ENCODE measurements at regions not wholly inside any gene's neighbourhood (a gene's known extent, or its start where the extent isn't known, plus 50 kb on each side); places are given as distances from the start of the nearest gene placed in this dataset.

DNA sequence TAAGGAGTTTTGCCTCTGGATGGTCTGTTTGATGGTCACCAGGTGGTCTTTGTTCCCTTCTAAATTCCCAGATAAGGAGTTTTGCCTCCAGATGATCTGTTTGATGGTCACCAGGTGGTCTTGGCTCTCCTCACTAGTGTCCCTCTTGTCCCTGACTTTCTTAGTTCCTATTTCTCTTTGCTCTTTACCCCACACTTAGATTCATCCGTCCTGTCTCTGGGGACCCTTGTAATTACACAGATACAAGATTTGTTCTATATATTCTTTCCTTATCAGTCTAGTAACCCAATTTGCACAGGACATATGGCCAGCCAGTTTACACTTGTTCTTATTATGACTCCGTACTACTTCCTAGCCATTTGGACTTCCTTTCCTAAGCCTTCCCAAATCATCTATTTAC is 84.0 kb upstream of the B3GAT2 start:
- ATAC-seq (ENCODE audit: low read depth) = no peak
- H3K4me1 Mint-ChIP-seq = no peaks in the 10 kb centered on the region
- peaks cover 2% of the 10 kb centered on the region for H3K9me3 Mint-ChIP-seq
- H3K27ac Mint-ChIP-seq = no peak overlapping the region
- no peaks in the 10 kb centered on the region for H3K36me3 Mint-ChIP-seq
- no peak overlapping the region for H3K4me3 Mint-ChIP-seq
- peaks cover 6% of the 10 kb centered on the region for H3K27me3 Mint-ChIP-seq
- DNase-seq (ENCODE audit: low spot score in 2 of 2) = no peak

DNA sequence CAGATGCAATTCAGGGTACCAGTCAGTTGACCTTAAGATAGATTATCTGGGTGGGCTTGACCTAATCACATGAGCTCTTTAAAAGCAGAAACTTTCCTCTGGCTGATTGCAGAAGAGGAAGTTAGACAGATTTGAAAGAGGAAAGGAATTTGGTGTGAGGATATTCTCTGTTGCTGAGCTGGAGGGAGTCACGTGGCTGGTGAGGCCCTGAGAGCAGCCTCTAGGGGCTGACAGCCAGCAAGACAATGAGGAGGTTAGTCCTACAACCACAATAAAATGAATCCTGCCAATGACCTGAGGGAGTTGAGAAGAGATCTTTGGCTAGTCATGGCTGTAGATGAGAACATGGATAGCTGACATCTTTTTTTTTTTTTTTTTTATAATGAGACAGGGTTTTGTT is 87.0 kb upstream of the B3GAT2 start:
- DNase-seq (ENCODE audit: low spot score in 2 of 2) (no peak), ATAC-seq (ENCODE audit: low read depth) (no peak)
- no peak overlapping the region for H3K4me3 Mint-ChIP-seq
- no peaks in the 10 kb centered on the region for H3K36me3 Mint-ChIP-seq
- H3K4me1 Mint-ChIP-seq = no peaks in the 10 kb centered on the region
- H3K9me3 Mint-ChIP-seq = no peaks in the 10 kb centered on the region
- no peaks in the 10 kb centered on the region for H3K27me3 Mint-ChIP-seq
- H3K27ac Mint-ChIP-seq = no peak overlapping the region

DNA sequence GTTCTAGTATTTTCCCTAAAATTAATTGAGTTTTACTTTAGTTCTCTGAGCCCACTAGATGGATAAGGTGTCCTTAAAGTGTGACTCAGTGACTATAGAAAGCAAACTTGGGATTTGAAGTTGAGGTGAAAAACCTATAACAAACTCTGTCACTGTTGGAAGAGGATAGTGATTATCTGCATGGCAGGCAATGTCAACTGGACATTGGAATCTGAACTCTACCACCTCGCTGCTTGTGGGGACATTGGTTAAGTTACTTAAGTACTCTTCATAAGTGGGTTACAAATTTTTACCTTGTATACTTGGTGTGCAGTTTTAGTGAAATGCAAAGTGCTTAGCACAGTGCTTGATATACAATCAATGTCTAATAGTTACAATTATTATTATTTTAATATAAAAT is 87.9 kb upstream of the B3GAT2 start:
- H3K4me3 Mint-ChIP-seq = no peak overlapping the region
- no peaks in the 10 kb centered on the region for H3K4me1 Mint-ChIP-seq
- H3K27ac Mint-ChIP-seq = no peak overlapping the region
- no peaks in the 10 kb centered on the region for H3K27me3 Mint-ChIP-seq
- DNase-seq (ENCODE audit: low spot score in 2 of 2) = no peak
- no peaks in the 10 kb centered on the region for H3K9me3 Mint-ChIP-seq
- no peaks in the 10 kb centered on the region for H3K36me3 Mint-ChIP-seq
- ATAC-seq (ENCODE audit: low read depth) = no peak

DNA sequence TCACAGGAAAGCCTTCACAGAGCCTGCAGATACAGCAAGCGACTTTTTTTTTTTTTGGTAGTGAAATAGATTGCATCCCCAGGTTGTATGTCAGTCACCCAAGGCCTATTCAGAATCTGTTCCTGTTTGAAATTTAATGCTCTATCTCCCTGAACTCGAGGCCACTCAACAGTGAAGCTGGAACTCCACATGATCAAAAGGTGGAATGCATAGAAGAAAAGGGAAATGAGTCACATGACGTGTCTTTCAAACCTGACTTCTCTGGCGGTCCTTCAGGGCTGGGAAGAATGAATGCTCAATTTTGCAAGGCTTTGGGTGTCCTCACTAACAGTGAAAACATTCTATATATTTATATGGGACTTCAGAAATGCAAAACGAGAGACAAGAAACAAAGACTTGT is 88.4 kb upstream of the B3GAT2 start:
- ATAC-seq (ENCODE audit: low read depth) (no peak), DNase-seq (ENCODE audit: low spot score in 2 of 2) (no peak)
- no peaks in the 10 kb centered on the region for H3K4me1 Mint-ChIP-seq
- no peaks in the 10 kb centered on the region for H3K27me3 Mint-ChIP-seq
- no peak overlapping the region for H3K4me3 Mint-ChIP-seq
- H3K36me3 Mint-ChIP-seq = no peaks in the 10 kb centered on the region
- H3K9me3 Mint-ChIP-seq = no peaks in the 10 kb centered on the region
- H3K27ac Mint-ChIP-seq = no peak overlapping the region

DNA sequence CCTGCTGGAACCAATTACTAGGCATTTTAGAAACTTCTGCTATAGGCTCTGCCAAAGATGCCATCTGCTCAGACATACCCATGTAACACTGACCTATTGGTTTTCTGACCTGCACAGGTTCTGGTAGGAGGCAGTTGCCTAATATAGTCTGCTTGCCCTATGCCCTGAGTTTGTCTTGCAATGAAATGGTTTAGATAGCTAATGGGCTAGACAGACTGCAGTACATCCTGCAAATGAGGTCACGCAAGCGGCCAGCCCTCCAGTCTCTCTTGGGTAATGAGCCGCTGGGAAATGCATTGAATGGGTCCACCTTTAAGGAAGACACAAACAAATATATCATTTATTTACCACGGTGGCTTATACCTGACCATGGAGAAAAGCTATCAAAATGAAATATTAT is 90.6 kb upstream of the B3GAT2 start:
- Mint-ChIP-seq H3K4me3 (no peak overlapping the region), H3K27me3 (no peaks in the 10 kb centered on the region), H3K27ac (no peak overlapping the region), H3K36me3 (no peaks in the 10 kb centered on the region), H3K9me3 (no peaks in the 10 kb centered on the region), H3K4me1 (no peaks in the 10 kb centered on the region)
- DNase-seq (ENCODE audit: low spot score in 2 of 2) = no peak
- no peak for ATAC-seq (ENCODE audit: low read depth)

DNA sequence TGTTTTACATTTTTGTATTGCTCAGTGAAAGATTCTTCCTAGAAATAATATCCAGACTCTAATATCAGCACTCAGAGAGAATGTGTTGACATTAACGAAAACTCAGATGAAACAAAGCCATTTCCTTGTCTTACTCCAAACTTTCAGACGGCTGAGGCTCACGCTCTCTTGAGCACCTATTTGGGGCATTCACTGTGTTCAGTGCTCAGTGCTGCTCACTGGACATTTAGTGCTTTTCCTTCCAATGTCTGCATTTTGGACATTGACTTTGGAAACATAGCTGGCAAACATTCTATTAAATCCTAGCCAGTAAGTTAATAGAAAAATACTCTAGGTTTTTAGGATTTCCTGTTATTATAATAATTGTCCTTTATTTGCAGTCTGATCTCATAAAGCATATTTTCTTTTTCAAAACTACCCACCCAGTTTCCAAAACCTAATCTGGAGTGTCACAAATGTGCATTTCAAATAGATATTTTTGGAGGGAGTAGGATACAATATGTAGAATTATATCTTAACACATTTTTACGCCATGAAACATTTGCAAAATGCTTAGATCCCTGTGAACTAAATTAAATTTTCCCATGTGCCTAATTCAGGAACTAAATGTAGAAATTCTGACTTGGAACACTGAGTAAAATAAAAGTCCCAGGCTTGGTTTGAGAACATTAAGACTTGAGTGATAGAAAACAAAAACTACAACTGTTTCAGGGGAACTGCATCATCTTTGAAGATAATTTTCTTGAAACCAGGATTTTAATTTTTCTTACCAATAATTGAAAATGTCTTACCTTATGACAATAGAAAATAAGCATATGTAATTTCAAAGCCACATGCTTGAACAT is 91.7 kb upstream of the B3GAT2 start:
- no peak for ATAC-seq (ENCODE audit: low read depth)
- no peaks in the 10 kb centered on the region for H3K4me1 Mint-ChIP-seq
- DNase-seq (ENCODE audit: low spot score in 2 of 2) = no peak
- no peaks in the 10 kb centered on the region for H3K9me3 Mint-ChIP-seq
- H3K4me3 Mint-ChIP-seq = no peak overlapping the region
- H3K36me3 Mint-ChIP-seq = no peaks in the 10 kb centered on the region
- no peaks in the 10 kb centered on the region for H3K27me3 Mint-ChIP-seq
- H3K27ac Mint-ChIP-seq = no peak overlapping the region

DNA sequence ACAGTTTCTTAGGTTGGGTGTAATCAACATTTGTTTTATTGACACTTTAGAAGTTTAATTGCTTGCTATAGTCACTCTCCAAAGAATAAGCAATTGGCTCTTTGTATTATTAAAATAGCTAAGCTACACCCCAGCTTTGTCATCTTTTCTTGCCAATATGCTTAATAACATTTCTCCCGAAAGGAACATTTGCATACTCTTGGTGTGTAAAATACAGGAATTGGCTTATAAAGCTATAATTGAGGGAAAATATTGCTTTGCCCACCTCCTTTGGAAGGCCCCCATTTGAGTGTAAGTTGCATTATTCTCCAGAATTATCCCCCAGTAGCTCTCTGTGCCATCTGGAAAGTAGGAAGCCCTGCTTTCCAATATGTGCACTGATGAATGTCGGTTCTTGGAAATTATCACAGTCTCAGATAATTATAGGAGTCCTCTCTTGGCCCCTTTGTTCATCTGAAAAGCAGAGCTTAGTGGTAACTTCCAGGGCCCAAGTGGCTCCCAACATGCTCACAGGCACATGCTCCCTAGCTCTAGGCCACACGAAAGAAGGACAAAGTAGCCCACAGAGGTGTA is 92.4 kb upstream of the B3GAT2 start:
- ATAC-seq (ENCODE audit: low read depth) (no peak), DNase-seq (ENCODE audit: low spot score in 2 of 2) (no peak)
- Mint-ChIP-seq H3K4me1 (no peaks in the 10 kb centered on the region), H3K27me3 (no peaks in the 10 kb centered on the region), H3K27ac (no peak overlapping the region), H3K36me3 (no peaks in the 10 kb centered on the region), H3K9me3 (no peaks in the 10 kb centered on the region), H3K4me3 (no peak overlapping the region)

DNA sequence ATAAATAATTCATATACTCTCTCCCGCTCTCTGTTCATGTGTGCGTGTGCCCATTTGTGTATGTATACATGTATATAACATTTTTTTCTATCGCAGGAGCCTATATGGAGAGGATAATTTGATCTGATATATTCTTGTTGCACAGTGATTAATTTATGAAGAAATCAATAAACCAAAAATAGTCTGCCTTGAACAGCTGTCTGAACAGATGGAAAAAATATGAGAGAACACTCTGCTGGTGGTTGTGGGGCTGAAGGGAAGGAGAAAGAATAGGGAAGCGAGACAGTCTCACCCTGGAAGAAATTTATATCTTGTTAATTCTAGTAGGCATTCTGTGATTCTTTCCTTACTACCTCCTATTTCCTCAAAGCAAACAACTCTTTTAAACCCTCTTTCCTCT is 96.6 kb upstream of the B3GAT2 start:
- H3K9me3 Mint-ChIP-seq = no peaks in the 10 kb centered on the region
- H3K27ac Mint-ChIP-seq = no peak overlapping the region
- H3K4me1 Mint-ChIP-seq = no peaks in the 10 kb centered on the region
- H3K36me3 Mint-ChIP-seq = no peaks in the 10 kb centered on the region
- DNase-seq (ENCODE audit: low spot score in 2 of 2) (no peak), ATAC-seq (ENCODE audit: low read depth) (no peak)
- no peak overlapping the region for H3K4me3 Mint-ChIP-seq
- no peaks in the 10 kb centered on the region for H3K27me3 Mint-ChIP-seq

DNA sequence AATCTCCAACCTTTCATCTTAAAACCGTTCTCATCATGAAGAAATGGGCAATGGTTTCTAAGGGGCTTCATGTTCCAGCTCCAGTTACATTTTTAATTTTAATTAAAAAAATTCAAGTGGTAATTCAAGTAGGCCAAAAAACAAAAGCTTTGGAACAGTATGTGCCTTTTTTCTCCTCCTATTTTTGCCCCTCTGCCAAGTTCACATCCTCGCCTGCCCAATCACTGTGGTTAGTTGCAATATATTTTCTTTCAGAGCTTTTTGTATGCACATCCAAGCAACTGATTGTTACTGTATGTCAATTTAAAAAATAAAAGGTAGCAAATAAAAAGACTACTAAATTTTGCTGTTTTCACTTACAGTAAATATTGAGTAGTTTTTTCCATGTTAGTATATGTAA is 99.8 kb upstream of the B3GAT2 start:
- no peaks in the 10 kb centered on the region for H3K4me1 Mint-ChIP-seq
- no peaks in the 10 kb centered on the region for H3K36me3 Mint-ChIP-seq

DNA sequence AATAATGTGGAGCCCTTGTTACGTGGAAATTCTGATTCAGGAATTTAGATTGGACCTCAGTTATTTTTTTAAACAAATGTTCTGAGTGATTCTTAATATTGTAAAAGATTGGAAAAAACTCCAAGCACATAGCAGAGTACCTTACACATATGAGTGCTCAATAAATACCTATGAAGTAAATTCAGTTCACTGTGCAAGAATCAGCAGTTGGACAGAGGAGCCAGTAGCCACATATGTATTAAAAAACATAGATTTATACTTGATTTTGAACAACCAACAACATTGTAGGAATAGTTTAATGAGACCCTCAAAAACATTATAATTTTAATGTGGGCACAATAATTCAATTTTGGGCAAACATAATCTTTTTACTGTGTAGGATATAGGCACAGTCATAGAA is 109.3 kb upstream of the B3GAT2 start:
- Mint-ChIP-seq H3K27ac (no peak overlapping the region), H3K9me3 (peaks cover 3% of the 10 kb centered on the region), H3K27me3 (peaks cover 3% of the 10 kb centered on the region), H3K36me3 (no peaks in the 10 kb centered on the region), H3K4me1 (no peaks in the 10 kb centered on the region), H3K4me3 (no peak overlapping the region)
- ATAC-seq (ENCODE audit: low read depth) = no peak
- DNase-seq (ENCODE audit: low spot score in 2 of 2) = no peak

More for the DNA sequence above, 99.8 kb upstream of the B3GAT2 start:
- no peak for ATAC-seq (ENCODE audit: low read depth)
- no peak overlapping the region for H3K27ac Mint-ChIP-seq
- H3K9me3 Mint-ChIP-seq = no peaks in the 10 kb centered on the region
- H3K4me3 Mint-ChIP-seq = no peak overlapping the region
- DNase-seq (ENCODE audit: low spot score in 2 of 2) = no peak
- H3K27me3 Mint-ChIP-seq = peaks cover 1% of the 10 kb centered on the region

DNA sequence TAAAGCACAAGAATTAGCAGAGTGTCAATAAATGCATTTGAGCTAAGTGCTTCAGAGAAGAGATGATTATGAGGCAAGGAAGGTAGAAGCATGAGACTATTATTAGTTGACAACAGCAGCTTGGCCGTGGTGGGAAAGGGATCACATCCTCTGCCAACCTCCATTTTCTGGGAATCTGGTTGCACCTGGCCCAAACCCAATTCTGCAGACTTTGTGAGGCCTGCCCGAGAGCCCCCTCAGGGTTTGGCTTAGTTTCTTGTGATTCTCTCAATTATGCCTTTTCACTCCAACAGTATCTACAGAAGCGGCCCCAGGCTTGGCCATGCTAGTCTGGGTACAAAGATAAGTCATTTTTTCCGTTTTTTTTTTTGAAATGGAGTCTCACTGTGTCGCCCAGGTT is 111.0 kb upstream of the B3GAT2 start:
- Mint-ChIP-seq H3K27ac (no peak overlapping the region), H3K4me1 (no peaks in the 10 kb centered on the region), H3K27me3 (peaks cover 2% of the 10 kb centered on the region), H3K4me3 (no peak overlapping the region), H3K9me3 (peaks cover 3% of the 10 kb centered on the region), H3K36me3 (no peaks in the 10 kb centered on the region)
- DNase-seq (ENCODE audit: low spot score in 2 of 2) (no peak), ATAC-seq (ENCODE audit: low read depth) (no peak)

DNA sequence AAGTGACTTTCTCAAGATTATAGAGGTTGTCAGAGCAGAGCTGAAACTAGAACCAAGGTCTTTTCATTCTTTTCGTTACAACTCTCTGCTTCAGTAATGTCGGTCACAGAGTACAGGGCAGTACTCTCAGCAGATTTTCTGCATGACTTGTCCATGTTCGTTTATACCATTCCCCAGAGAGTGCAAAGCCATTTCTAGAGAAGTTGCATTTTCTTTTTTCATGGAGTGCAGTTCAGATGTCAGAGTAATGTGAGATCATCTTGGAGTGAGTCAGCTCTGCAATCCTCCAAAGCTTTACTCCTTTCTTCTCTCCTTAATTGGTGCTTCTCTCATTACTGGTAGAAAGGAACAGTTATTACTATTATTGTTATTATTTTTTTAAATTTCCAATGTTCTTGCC is 115.6 kb upstream of the B3GAT2 start:
- Mint-ChIP-seq H3K4me1 (no peaks in the 10 kb centered on the region), H3K9me3 (peaks cover 10% of the 10 kb centered on the region), H3K27me3 (peaks cover 8% of the 10 kb centered on the region), H3K27ac (no peak overlapping the region), H3K36me3 (peaks cover 2% of the 10 kb centered on the region), H3K4me3 (no peak overlapping the region)
- DNase-seq (ENCODE audit: low spot score in 2 of 2) (no peak), ATAC-seq (ENCODE audit: low read depth) (no peak)

DNA sequence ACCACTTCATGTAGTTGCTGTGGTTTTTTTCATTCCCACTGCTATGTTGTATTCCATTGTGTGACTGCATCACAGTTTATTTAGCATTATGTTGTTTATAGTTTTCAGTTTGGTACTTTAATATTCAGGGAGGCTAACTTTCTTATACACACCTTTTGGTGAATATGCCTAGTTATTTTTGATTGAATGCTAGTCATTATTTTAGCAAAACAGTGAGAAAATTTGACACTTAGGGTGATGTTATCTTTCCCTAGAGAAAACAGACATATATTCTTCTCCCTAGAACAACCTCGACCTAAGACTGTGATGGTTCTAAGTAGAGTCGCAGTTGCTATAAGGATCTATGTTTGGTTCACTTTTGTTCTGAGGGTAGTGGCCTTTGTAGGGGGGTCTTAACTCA is 120.8 kb upstream of the B3GAT2 start:
- ATAC-seq (ENCODE audit: low read depth) (no peak), DNase-seq (ENCODE audit: low spot score in 2 of 2) (no peak)
- Mint-ChIP-seq H3K4me3 (no peak overlapping the region), H3K27me3 (peaks cover 8% of the 10 kb centered on the region), H3K36me3 (peaks cover 2% of the 10 kb centered on the region), H3K27ac (no peak overlapping the region), H3K4me1 (no peaks in the 10 kb centered on the region), H3K9me3 (peaks cover 18% of the 10 kb centered on the region)

DNA sequence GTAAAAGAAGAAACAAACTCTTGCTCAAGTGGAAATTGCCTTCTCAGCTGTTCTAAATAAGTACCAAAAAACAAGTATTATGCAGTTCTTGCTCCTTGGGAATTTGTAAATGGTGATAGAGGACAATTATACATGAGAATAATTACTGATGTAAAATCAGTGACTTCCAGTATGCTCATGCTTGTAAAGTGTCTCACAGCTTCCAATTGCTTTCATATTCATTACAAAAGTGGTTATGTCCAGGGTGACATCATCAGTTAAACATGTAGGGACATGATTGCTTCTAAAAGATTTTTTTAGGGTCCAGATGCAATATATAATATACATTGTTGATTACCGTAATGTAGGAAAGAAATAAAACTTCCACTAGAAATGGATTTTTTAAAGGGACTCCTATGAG is 122.8 kb upstream of the B3GAT2 start:
- H3K4me3 Mint-ChIP-seq = no peak overlapping the region
- H3K4me1 Mint-ChIP-seq = no peaks in the 10 kb centered on the region
- DNase-seq (ENCODE audit: low spot score in 2 of 2) (no peak), ATAC-seq (ENCODE audit: low read depth) (no peak)
- peaks cover 16% of the 10 kb centered on the region for H3K9me3 Mint-ChIP-seq
- peaks cover 5% of the 10 kb centered on the region for H3K27me3 Mint-ChIP-seq
- no peak overlapping the region for H3K27ac Mint-ChIP-seq
- no peaks in the 10 kb centered on the region for H3K36me3 Mint-ChIP-seq

DNA sequence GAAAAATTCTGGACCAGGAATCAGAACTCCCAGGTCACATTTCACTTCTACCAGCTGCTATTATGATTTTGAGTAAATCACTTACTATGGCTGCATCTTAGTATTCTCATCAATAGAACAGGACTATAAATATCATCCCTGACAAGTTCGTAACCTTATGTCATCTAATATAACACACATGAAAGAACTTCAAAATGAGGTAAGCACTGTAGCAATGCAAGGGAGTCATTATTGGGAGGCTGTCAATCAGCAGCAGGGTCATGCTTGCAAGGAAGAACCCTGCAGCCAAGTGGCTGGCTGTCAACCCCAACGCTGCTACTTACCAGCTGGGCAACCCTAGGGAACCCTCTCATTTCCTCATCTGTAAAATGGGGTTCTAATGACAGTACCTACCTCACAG is 123.3 kb upstream of the B3GAT2 start:
- H3K4me1 Mint-ChIP-seq = no peaks in the 10 kb centered on the region
- peaks cover 5% of the 10 kb centered on the region for H3K27me3 Mint-ChIP-seq
- ATAC-seq (ENCODE audit: low read depth) = no peak
- H3K36me3 Mint-ChIP-seq = no peaks in the 10 kb centered on the region
- DNase-seq (ENCODE audit: low spot score in 2 of 2) = no peak
- H3K4me3 Mint-ChIP-seq = no peak overlapping the region
- peaks cover 16% of the 10 kb centered on the region for H3K9me3 Mint-ChIP-seq
- H3K27ac Mint-ChIP-seq = no peak overlapping the region
